T follicular helper cell (primary cell): ENCODE measurements at regions not wholly inside any gene's neighbourhood (a gene's known extent, or its start where the extent isn't known, plus 50 kb on each side); places are given as distances from the start of the nearest gene placed in this dataset.

ENCODE experiments used
- DNase-seq: peaks from one replicate; pipeline ENCODE4 v3.0.0-alpha.2; 2020; ENCODE audit warnings: low read depth

GRCh38 chr2:146031158-146031557, 1511.2 kb upstream of the ZEB2 start:
- no peak for DNase-seq

GRCh38 chr2:146027156-146027555, 1507.2 kb upstream of the ZEB2 start:
- no peak for DNase-seq

- no peak for DNase-seq
Measured at GRCh38 chr2:146025519-146025918, 1505.6 kb upstream of the ZEB2 start.

- DNase-seq = no peak
Measured at GRCh38 chr2:146024212-146024743, 1504.4 kb upstream of the ZEB2 start.

- no peak for DNase-seq
Measured at GRCh38 chr2:146004462-146004861, 1484.5 kb upstream of the ZEB2 start.

GRCh38 chr2:146003337-146003736, 1483.4 kb upstream of the ZEB2 start:
- DNase-seq = no peak

GRCh38 chr2:145994910-145995309, 1475.0 kb upstream of the ZEB2 start:
- DNase-seq = no peak

GRCh38 chr2:145992572-145992971, 1472.7 kb upstream of the ZEB2 start:
- no peak for DNase-seq

GRCh38 chr2:145987793-145988192, 1467.9 kb upstream of the ZEB2 start:
- no peak for DNase-seq

- DNase-seq = no peak
Measured at GRCh38 chr2:145985517-145985916, 1465.6 kb upstream of the ZEB2 start.

- DNase-seq = no peak
Measured at GRCh38 chr2:145984580-145984979, 1464.7 kb upstream of the ZEB2 start.

- no peak for DNase-seq
Measured at GRCh38 chr2:145980318-145980717, 1460.4 kb upstream of the ZEB2 start.

- no peak for DNase-seq
Measured at GRCh38 chr2:145975406-145975805, 1455.5 kb upstream of the ZEB2 start.

GRCh38 chr2:145961846-145962245, 1441.9 kb upstream of the ZEB2 start:
- DNase-seq = no peak

- no peak for DNase-seq
Measured at GRCh38 chr2:145960479-145961163, 1440.7 kb upstream of the ZEB2 start.

- DNase-seq = no peak
Measured at GRCh38 chr2:145958611-145959010, 1438.7 kb upstream of the ZEB2 start.

- DNase-seq = no peak
Measured at GRCh38 chr2:145957929-145958328, 1438.0 kb upstream of the ZEB2 start.

GRCh38 chr2:145939949-145940348, 1420.0 kb upstream of the ZEB2 start:
- DNase-seq = no peak

- DNase-seq = no peak
Measured at GRCh38 chr2:145935016-145935415, 1415.1 kb upstream of the ZEB2 start.

- DNase-seq = no peak
Measured at GRCh38 chr2:145931781-145932395, 1412.0 kb upstream of the ZEB2 start.

GRCh38 chr2:145930318-145930717, 1410.4 kb upstream of the ZEB2 start:
- no peak for DNase-seq

GRCh38 chr2:145927131-145927950, 1407.4 kb upstream of the ZEB2 start:
- DNase-seq = no peak

- DNase-seq = no peak
Measured at GRCh38 chr2:145925591-145925990, 1405.7 kb upstream of the ZEB2 start.
